Cerebellar nuclear complex (tissue), 1 donor: ENCODE measurements at regions not wholly inside any gene's neighbourhood (a gene's known extent, or its start where the extent isn't known, plus 50 kb on each side); places are given as distances from the start of the nearest gene placed in this dataset.
"Not testable (repeated sequence)": the region's sequence is repeated elsewhere in the genome, so short reads cannot be mapped to it uniquely, and the experiment has no call there.

ENCODE experiments used
- DNase-seq, 2 experiments: peaks; one replicate each; lab custom pipeline; 2025; lab: John Stamatoyannopoulos, UW

DNA sequence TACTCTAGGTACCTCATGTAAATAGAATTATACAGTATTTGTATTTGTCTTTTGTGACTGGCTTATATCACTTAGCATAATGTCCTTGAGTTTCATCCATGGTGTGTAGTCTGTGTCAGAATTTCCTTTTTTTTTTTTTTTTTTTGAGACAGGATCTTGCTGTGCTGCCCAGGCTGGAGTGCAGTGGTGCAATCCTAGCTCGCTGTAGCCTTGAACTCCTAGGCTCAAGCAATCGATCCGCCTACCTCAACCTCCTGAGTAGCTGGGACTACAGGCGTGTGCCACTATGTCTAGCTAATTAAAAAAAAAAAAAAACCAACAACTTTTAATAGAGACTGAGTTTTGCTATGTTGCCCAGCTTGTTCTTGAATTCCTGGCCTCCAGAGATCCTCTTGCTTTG, 89.8 kb upstream of the PODXL start:
- DNase-seq: no peak

- no peak for DNase-seq
Measured at GRCh38 chr7:131642429-131642828, 86.0 kb upstream of the PODXL start.

DNA sequence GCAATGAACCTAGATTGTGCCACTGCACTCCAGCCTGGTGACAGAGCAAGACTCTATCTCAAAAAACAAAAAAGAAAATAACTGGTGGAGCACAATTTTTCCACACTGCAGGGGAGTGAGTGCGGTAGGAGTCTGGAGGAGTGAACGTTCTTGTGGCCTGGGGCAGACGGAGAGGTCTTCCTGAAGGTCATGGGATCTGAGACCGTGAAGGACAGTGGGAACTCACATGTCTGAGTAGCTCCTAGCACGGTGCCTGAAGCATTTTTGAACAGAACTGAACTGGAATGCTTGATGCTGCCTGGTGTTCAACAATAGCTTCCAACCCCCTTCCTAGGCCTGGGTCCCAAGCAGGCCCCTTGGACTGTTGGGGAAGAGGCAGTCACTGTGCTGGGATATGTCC, 84.3 kb upstream of the PODXL start:
- no peak for DNase-seq

GRCh38 chr7:131638641-131639430, 82.4 kb upstream of the PODXL start:
- no peak for DNase-seq

GRCh38 chr7:131637859-131638258, 81.4 kb upstream of the PODXL start:
- DNase-seq: no peak

DNA sequence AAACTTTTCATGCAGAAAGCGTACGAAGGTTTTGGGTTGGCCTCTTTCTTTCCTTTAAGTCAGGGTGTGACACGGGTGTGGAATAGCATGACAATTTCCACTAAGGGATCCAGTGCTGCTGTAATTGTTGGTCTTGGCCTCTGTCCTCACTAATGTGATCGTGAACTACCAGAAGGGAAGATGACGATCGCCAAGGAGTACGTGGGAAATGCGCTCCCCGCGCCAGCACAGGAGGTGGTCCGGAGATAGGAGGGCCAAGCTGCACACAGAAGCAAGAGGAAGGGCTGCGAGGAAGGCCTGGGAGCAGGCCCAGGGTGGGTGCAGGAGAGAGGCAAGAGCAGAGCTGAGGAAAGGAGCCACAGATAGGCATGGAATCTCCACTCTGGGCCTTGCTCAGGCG, 79.7 kb upstream of the PODXL start:
- DNase-seq: no peak

- DNase-seq: not testable (repeated sequence)
Measured at GRCh38 chr7:131634197-131634596, 77.8 kb upstream of the PODXL start.

DNA sequence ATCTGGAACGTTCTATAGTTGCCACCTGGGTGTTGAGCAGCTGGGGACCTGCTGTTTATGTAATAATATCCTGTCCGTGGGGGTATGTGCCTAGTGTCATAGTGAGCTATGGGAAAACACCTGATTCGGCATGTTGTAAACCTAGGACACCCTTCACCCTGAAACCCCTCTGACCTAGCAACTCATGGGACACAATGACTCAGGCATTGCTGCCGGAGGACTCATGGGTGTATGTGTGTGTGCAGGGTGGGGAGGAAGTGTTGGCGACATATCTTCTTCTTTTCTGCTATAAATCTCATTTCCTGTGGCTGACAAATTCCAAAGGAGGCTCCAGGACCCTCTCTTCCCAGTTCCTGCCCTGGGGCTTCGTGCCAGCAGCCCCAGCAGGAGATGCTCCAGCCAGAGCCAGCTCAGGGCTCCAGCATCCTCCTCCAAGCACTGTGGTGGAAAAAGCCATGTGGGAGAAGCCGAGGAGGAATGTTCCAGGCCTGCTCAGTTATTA, 77.0 kb upstream of the PODXL start:
- no peak for DNase-seq

DNA sequence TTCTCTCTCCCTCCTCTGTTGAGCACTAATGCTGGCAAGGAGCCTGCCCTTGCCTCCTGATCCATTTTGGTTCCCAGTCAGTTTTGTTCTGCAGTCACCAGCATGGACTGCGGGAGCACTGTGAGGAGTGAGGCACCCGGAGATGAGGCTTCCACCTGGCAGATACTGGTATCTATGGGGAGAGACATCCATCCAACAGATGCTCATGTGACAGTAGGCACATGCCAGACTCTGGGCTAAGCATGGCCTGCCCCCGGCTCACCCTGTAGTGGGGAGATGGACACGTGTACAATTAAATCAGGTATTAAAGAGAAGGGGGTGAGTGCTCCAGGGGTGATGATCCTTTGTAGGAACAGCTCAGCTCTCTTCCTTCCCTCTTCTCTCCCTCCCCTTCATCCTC, 74.0 kb upstream of the PODXL start:
- DNase-seq: no peak

DNA sequence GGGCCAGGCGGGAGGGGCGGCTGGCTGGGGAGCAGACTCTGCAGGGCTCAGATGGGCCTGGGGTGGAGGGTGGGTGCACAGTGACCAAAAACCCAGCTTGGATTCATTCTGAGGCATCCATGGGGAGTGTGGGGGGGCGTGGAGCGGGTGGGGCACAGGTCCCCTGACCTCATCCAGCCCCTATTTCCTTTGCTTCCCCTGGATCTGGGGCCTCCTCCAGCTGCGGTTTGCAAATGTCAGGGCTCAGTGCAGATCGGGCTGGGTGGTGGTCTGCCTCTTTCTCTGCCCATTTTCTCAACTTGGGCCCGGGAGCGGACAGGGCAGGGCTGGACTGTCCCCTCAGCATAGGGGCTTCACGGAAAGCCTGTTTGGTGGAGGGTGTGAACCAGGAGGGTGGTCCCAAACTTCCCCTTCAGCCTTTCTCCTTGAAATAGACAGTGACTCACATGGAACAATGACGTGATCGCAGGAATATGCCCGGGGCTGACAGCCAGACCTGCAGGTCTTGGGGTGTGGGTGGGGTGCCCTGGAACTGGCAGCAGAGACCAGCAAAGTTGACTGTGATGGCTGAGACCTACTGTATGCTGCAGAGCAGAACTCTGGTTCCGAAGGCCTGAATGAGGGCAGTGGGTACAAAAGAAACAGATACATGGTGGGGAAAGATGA, 72.9 kb upstream of the PODXL start:
- DNase-seq: no peak

GRCh38 chr7:131628634-131629033, 72.2 kb upstream of the PODXL start:
- DNase-seq: no peak

DNA sequence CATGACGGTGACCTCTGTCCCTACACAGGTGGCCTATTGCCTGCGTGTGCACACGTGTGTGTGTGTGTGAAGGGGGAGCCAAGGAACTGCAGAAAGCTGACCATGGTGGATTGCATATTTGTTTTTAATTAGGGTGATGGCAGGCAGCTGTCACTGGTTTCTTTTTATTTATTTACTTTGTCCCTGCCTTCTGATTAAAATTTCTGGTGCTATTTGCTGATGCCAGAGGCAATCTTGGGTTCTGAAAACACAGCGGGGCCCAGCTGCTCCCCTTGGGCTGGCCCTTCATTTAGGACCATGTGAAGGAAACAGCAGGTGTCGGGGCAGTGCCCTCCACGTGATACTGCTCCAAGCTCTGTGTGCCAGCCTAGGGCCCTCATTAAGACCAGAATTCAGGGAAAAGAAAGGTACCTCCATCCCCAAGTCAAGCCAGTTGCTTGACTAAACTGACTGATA, 71.3 kb upstream of the PODXL start:
- no peak for DNase-seq

- DNase-seq: no peak
Measured at GRCh38 chr7:131626643-131627042, 70.2 kb upstream of the PODXL start.

DNA sequence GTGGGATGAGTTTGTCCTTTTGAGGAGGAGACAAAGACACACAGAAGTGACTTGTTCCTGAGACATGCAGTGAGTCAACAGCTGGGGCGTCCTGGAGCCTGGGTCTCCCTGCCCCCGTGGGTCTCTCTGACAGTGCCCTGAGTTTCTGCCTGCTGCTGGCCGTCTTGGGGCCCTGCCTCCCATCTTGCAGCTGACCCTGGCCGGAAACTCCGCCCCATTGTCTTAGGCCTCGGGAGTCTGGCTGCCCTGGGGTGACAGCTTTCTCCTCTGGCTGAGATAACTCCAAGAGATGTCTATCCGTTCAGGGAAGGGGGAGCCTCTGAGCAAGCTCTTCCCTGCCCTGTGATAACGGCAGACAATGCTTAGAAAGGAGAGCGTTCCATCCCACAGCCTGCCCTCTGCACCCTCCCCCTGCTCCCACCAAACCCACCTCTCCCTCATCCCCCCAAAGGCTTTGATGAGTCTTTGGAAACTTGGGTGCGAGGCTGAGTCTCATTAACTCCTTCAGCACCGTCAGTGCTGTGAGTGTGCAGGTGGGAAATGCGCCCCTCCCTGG, 69.5 kb upstream of the PODXL start:
- no peak for DNase-seq

DNA sequence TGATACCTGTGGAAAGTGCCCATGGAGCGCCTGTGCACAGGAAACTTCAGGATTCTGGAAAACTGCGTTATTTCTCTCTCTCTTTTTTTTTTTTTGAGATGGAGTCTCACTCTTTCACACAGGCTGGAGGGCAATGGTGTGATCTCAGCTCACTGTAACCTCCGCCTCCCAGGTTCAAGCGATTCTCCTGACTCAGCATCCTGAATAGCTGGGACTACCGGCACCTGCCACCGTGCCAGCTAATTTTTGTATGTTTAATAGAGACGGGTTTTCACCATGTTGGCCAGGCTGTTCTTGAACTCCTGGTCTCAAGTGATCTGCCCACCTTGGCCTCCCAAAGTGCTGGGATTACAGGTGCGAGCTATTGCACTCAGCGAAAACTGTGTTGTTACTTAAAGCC, 68.9 kb upstream of the PODXL start:
- not testable (repeated sequence) for DNase-seq

GRCh38 chr7:131624536-131624935, 68.1 kb upstream of the PODXL start:
- no peak for DNase-seq

DNA sequence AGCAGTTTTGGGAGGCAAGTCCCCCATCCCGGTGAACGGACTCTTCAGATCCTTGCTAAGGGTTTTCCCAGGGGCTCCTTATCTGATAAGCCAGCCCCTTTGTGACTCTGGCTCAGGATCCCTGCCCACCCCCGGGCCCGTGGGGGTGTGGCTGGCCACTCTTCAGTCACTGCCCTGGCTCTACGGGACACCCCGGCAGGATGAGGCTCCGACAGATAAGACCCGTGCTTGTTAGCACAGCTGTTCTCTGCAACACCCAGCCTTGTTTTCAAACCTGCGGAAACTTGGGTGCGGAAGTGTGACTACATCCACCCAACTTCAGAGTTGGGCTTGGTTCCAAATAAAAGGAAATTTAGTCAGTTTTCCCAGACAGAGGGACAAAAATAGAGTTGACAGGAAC, 66.7 kb upstream of the PODXL start:
- no peak for DNase-seq

DNA sequence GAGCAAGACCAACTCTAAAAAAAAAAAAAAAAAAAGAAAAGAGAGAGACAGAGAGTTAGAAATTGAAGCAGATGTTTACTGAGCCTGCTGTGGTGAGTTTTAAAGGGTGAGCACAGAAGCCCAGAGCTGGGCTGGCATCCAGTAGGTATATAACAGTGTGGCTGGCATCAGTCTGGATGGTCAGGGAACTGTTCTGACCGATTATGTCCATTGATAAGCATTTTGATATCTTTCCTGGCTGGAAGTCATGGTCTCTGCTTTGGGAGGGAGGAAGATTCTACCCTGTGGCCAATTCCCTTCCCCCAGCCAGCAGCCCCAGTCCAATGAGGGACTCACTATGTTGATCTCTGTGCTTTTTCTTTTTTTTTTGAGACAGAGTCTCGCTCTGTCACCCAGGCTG, 65.2 kb upstream of the PODXL start:
- DNase-seq: no peak

GRCh38 chr7:131620673-131621609, 64.5 kb upstream of the PODXL start:
- DNase-seq: no peak

GRCh38 chr7:131619336-131620305, 63.2 kb upstream of the PODXL start:
- no peak for DNase-seq

- DNase-seq: no peak
Measured at GRCh38 chr7:131618391-131618790, 62.0 kb upstream of the PODXL start.
